ENCODE measurements at regions not wholly inside any gene's neighbourhood (a gene's known extent, or its start where the extent isn't known, plus 50 kb on each side); places are given as distances from the start of the nearest gene placed in this dataset.

DNA sequence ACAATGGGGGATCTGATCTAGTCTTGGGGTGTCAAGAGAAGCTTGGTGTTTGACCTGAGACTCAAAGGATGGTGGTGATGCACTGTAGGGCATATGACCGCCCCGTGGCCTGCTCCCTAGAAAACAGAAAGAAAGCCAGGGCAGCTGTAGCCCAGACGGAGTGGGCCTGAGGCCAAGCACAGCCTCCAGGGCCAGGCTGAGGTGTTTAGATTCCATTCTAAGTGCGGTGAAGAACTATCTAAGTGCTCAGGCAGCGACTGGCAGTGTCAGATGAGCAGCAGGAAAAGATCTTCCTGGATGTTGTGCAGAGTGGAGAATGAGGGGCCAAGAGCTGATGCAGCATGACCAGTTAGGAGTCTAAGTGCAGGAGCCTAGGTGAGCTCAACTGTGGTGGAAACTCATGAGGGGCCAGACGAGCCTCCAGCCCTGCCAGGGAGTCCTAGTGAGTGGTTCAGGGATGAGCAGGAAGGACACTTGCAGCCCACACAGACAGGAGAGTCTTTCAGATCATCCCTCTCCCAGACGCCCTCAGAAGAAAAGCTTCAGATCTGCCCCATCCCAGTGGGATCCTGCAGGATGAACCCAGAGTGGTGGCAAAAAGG is 314.2 kb upstream of the CCL2 start:
- TF ChIP-seq GATA2 (IDR thresholded peaks at IDR 0.05; ENCODE audit: low read depth, low read length): no peak
- TF ChIP-seq GATA3 (IDR thresholded peaks at IDR 0.05; ENCODE audit: low read depth, low read length): no peak
